T follicular helper cell (primary cell): ENCODE measurements at regions not wholly inside any gene's neighbourhood (a gene's known extent, or its start where the extent isn't known, plus 50 kb on each side); places are given as distances from the start of the nearest gene placed in this dataset.

Experiments
- DNase-seq: peaks from one replicate; pipeline ENCODE4 v3.0.0-alpha.2; 2020; ENCODE audit warnings: low read depth

- no peak for DNase-seq
Measured at GRCh38 chr12:12016284-12017100, 54.2 kb upstream of the BCL2L14 start.

GRCh38 chr12:12017135-12017581, 53.6 kb upstream of the BCL2L14 start:
- DNase-seq: no peak

- DNase-seq: no peak
Measured at GRCh38 chr12:12017798-12018197, 52.9 kb upstream of the BCL2L14 start.

- DNase-seq: no peak
Measured at GRCh38 chr12:12018454-12018853, 52.3 kb upstream of the BCL2L14 start.

GRCh38 chr12:12019881-12020280, 50.9 kb upstream of the BCL2L14 start:
- DNase-seq: no peak

GRCh38 chr12:12020762-12021161, 50.0 kb upstream of the BCL2L14 start:
- DNase-seq: no peak
